GM21576 (cell line): ENCODE measurements at regions not wholly inside any gene's neighbourhood (a gene's known extent, or its start where the extent isn't known, plus 50 kb on each side); places are given as distances from the start of the nearest gene placed in this dataset.

Source experiments
- ATAC-seq: cut with Tn5 transposase; IDR thresholded peaks from one replicate; pipeline ENCODE4 v1.9.1; 2021; ENCODE audit warnings: mild to moderate bottlenecking, moderate library complexity; ENCODE audit not compliant: unreplicated experiment

GRCh38 chr21:36627242-36627641 lies 71.7 kb upstream of the SIM2 start:
- ATAC-seq: no peak

DNA sequence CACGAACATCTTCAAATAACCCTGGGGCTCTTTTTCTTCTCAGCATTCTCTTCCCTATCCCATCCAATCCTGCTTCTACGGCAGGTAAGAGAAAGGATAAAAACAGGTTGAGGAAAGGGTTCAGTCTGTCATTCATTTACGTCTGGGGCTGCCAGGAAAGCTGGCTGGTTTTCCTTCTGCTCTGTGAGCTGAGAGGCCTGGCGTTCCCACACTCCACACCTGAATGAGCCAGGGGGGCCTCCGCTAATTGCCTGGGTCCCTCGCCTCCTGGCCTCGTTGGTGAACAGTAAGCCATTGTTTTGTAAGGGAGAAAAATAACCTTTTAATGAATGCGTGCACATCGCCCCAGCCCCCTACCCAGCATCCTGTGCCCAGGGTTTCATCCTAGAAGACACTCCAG lies 70.8 kb upstream of the SIM2 start:
- no peak for ATAC-seq

GRCh38 chr21:36628761-36629460 lies 70.0 kb upstream of the SIM2 start:
- ATAC-seq: no peak

- ATAC-seq: no peak
These were observed 68.3 kb upstream of the SIM2 start for GRCh38 chr21:36630485-36631206.

- no peak for ATAC-seq
These were observed 62.9 kb upstream of the SIM2 start for GRCh38 chr21:36636016-36636415.

GRCh38 chr21:36636439-36636838 lies 62.5 kb upstream of the SIM2 start:
- no peak for ATAC-seq

GRCh38 chr21:36639769-36640168 lies 59.1 kb upstream of the SIM2 start:
- no peak for ATAC-seq

- no peak for ATAC-seq
These were observed 58.7 kb upstream of the SIM2 start for GRCh38 chr21:36640174-36640720.

GRCh38 chr21:36640721-36641244 lies 58.1 kb upstream of the SIM2 start:
- no peak for ATAC-seq

DNA sequence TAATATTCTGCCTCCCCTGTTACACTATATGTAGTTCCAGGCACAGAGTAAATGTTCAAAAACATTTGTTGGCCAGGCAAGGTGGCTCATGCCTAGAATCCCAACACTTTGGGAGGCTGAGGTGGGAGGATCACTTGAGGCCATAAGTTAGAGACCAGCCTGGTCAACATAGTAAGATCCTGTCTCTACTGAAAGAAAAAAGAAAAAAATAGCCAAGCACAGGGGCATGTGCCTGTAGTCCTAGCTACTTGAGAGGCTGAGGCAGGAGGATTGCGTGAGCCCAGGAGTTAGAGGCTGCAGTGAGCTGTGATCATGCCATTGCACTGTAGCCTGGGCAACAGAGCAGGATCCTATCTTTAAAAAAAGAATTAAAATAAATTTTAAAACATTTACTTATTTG lies 57.6 kb upstream of the SIM2 start:
- no peak for ATAC-seq

DNA sequence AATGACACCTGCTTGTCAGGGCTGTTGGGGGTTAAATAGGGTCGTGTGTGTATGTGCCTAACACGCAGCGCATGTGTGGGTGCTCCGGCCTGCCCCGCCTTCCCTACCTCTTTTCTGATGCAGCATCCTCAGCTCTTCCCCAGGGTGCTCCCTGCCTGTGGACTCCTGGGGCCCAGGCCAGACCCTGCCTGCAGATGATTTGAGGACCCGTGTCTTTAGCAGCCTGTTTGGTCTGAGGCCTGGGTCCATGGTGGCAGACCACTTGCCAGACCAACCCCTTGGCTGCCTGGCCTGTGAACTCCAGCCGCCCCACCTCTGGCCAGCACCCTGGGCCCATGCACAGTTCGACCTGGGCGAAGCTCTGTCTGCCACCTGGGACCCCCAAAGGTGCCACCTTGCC lies 57.0 kb upstream of the SIM2 start:
- no peak for ATAC-seq

GRCh38 chr21:36642777-36643176 lies 56.1 kb upstream of the SIM2 start:
- ATAC-seq: no peak

DNA sequence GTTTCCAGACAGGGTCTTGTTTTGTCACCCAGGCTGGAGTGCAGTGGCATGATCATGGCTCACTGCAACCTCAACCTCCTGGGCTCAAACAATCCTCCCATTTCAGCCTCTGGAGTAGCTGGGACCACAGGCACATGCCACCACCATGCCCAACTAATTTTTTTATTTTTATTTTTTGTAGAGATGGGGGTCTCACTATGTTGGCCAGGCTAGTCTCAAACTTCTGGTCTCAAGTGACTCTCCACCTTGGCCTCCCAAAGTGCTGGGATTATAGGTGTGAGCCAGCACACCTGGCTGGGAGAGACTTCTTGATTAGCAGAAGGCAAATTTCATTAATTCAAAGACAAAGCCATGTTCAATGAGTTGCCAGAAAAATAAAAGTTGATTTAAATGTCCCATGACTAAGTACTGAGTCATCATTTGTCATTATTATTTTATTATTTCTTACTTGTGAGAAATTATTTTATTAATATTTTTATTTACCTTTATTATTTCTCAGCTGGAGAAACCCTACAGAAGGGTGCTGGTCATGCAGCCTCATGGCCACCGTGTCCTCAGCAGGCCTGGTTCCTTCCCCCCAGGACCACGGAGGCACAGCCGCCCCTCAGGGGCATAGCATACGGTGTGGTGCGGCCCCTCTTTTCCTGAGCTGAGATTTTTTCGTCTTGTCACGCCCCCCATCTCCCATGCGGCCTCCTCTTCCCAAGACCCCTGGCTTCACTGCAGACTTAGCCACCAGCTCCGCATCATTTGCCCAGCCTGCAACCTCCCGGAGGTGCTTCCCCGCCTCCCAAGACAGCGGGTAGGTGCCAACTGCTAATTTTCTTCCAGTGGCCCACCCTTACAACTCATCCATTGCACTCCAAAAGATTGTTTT lies 55.3 kb upstream of the SIM2 start:
- ATAC-seq: no peak

DNA sequence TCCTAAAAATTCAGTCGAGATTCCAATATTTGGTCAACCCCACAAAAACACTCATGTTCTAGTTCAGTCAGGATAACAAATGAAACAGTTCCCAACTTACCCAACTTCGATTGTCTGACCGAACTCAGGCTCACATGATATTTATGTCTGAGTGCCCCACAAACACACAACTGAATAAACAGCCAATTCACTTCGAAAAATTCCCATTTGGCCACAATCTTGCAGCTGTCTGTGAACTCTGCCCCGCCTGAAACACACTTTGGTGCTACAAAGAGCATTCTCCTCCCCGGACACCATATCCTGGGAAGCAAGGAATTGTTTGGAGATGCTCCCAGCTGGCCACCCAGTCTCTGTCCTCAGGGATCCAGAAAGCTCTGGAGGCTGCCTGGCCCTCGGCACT lies 52.9 kb upstream of the SIM2 start:
- no peak for ATAC-seq

DNA sequence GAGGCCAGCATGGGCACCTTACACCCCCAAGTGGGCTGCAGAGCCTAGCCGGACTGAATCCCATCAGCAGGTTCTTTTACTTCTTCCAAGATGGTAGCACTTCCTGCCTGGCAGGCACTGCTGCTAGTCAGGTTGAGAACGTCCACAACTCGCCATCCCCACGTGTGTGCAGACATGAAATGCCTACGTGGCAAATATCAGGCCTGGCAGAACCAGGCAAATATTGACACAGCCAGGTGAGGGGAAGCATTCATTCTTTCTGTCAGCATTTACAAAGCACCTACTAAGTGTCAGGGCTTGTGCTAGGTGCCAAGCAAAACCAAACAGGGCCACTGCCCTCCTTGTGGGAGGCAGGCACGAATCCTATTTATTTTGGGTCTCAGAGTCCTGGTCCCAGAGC lies 52.3 kb upstream of the SIM2 start:
- ATAC-seq: no peak

DNA sequence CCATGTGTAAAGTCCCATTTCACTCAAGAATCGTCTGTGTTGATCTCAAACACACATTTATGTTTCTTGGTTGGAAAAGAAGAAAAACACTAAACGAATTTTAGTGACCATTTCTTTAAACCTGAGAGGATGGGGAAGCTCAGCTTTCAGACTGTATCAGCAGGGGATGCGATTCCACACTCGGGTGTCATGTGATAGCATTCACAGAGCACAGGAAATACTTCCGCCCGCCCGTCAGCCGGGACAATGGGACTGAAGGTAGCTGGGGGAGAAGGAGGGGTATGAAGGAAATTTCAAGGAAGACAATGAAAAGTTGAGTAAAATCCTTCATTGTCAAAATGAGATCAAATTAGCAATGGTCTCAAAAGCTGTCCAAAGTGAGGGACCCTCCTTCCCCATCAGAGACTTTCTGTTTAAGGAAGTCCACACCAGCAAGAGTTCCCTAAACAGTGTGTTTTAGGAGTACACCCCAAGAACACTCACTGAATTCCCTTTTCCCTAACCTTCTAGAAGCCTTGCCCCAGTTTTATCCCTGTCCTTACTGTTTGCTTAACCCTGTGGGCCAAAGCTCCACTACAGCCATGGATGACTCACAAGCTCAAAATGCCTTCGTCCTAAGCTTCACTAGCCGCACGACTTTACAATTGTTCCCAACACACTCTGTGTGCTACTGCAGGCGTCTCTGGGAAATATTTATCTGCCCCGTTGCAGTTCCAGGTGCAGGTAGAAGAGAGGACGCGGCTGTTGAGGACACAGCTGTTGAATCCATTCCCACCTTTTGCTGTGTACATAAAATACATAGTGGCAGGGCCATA lies 51.4 kb upstream of the SIM2 start:
- no peak for ATAC-seq
